RWPE1 (cell line): ENCODE measurements at regions not wholly inside any gene's neighbourhood (a gene's known extent, or its start where the extent isn't known, plus 50 kb on each side); places are given as distances from the start of the nearest gene placed in this dataset.

Experiments used
- CTCF ChIA-PET: fragments of 350-600 bp; sonication (Branson Sonifier 250); formaldehyde crosslinking; extraction: SDS; loops from one replicate; lab custom pipeline; 2021; lab: Yijun Ruan, JAX
- POLR2A ChIA-PET: fragments of 400-600 bp; formaldehyde crosslinking; extraction: SDS; loops from one replicate; lab custom pipeline; 2020; ENCODE audit warnings: antibody characterized with exemption; ENCODE audit not compliant: low non-redundant PET; lab: Yijun Ruan, JAX
- DNase-seq: peaks from one replicate; pipeline ENCODE4 v3.0.0; 2012; ENCODE audit warnings: low spot score
- H3K27ac ChIP-seq: fragments of 450-650 bp; 2 replicates; pipeline ENCODE4 v1.5.1; 2017
- TF ChIP-seq, protein P1 (sequence below): fragments of 450-650 bp; conservative IDR thresholded peaks from 2 replicates; pipeline ENCODE4 v1.5.1; 2017; ENCODE audit warnings: low read depth, mild to moderate bottlenecking

DNA sequence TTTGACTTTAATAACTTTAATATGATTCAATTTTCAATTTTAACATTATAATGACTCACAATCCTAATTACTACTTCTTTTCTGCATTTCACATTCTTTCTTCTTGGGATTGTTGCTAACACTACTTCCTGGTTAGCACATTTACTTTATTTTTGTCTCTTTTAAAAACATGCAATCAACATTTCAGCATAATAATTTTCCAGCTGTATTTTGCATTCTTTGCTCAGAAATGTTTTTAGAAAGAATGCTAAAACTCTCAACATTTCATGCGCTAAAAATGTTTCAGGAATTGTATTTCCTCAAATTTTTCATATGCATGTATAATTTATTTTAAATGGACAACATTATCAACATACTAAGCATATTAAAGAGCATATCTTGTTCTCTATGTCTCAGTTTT is 1302.1 kb upstream of the GJE1 start:
- ChIA-PET POLR2A (no interaction called here), CTCF (no interaction called here)
- DNase-seq = no peak
- TF ChIP-seq, protein P1, sequence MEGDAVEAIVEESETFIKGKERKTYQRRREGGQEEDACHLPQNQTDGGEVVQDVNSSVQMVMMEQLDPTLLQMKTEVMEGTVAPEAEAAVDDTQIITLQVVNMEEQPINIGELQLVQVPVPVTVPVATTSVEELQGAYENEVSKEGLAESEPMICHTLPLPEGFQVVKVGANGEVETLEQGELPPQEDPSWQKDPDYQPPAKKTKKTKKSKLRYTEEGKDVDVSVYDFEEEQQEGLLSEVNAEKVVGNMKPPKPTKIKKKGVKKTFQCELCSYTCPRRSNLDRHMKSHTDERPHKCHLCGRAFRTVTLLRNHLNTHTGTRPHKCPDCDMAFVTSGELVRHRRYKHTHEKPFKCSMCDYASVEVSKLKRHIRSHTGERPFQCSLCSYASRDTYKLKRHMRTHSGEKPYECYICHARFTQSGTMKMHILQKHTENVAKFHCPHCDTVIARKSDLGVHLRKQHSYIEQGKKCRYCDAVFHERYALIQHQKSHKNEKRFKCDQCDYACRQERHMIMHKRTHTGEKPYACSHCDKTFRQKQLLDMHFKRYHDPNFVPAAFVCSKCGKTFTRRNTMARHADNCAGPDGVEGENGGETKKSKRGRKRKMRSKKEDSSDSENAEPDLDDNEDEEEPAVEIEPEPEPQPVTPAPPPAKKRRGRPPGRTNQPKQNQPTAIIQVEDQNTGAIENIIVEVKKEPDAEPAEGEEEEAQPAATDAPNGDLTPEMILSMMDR = no peak
- no peak overlapping the region for H3K27ac ChIP-seq

DNA sequence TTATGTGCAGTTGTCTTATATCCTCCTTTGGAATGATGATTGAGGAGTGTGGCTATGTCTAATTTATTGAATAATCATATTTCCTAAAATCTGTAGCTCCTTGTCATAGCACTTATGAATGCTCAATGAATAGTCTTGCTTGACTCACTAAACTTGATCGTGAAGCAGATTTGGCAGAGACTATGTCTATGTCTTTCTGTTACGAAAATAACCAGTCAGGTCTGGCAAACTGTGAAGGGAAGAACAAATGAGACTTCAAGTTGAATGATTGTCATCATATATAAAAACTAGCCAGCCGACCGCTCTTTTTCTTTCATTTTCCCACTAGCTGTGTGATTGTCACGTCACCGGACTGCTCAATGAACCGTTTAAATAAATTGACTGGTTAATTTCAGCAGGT is 1303.9 kb upstream of the GJE1 start:
- no peak for DNase-seq
- no peak overlapping the region for H3K27ac ChIP-seq
- CTCF ChIA-PET = no interaction called here
- POLR2A ChIA-PET = no interaction called here
- TF ChIP-seq, protein P1 = no peak

DNA sequence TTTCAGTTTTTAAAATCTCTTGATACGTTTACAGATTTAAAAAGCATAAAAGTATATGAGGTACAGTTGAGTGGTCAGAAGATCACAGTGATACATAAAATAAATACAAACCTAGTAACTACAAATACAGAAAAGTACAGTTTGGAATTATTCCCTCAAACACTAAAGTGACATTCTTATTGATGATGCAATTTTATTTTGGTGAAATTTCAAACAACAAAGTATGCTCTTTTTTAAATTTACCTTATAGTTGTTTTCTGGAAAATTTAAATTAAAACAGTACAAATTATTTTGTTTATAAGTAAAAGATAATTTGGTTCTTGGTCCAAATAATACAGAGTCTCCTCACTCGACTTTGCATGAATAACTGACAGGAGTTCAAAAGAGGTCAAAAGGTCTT is 1305.1 kb upstream of the GJE1 start:
- H3K27ac ChIP-seq = no peak overlapping the region
- DNase-seq = no peak
- POLR2A ChIA-PET = no interaction called here
- TF ChIP-seq, protein P1 = no peak
- CTCF ChIA-PET = no interaction called here

DNA sequence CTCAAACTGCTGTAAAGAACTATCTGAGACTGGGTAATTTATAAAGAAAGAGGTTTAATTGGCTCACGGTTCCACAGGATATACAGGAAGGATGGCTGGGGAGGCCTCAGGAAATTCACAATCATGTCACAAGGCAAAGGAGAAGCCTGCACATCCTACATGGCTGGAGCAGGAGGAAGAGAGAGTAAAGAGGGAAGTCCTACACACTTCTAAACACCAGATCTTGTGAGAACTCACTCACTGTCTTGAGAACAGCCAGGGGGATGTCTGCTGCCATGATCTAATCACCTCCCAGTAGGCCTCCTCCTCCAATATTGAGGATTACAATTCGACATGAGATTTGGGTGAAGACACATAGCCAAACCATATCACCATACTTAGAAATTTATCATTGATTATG is 1307.0 kb upstream of the GJE1 start:
- ChIA-PET CTCF (no interaction called here), POLR2A (no interaction called here)
- DNase-seq = no peak
- TF ChIP-seq, protein P1 = no peak
- H3K27ac ChIP-seq = no peak overlapping the region

DNA sequence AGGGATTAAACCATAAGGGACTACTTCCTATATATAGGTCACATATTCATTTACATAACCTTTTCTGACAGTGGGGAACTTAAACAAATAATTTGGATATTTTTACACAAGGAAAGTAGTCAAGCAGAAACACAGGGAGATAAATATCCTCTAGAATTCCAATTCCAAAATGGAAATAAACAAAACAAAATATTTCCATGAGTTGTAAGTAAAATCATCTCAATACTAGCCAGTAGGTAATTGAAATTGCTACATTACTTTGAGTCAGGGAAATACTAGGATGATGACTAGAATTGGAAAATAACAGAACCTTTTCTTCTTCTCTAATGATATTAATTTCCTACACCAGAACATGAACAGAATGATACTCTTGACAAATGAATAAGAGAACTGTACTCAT is 1308.1 kb upstream of the GJE1 start:
- CTCF ChIA-PET = no interaction called here
- no peak for DNase-seq
- POLR2A ChIA-PET = no interaction called here
- H3K27ac ChIP-seq = no peak overlapping the region
- TF ChIP-seq, protein P1 = no peak

DNA sequence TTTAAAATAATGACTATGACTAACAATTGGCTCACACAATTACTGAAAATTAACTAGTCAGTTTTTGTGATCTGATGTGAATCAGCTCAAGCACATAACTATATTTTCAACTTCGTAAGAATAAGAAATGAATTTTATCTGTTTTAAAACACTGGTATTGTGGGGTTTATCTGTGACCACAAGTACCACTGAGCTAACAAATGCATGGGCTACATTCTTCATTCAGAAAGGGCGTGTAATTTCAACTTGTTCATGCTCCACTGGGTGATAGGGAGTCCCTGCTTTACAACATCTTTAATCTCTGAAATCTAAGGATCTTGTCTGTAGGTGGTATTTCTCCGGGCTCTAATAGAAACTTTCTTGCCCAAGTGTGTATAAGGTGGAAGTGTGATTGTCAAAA is 1311.5 kb upstream of the GJE1 start:
- ChIA-PET CTCF (no interaction called here), POLR2A (no interaction called here)
- no peak overlapping the region for H3K27ac ChIP-seq
- TF ChIP-seq, protein P1 = no peak
- DNase-seq = no peak

DNA sequence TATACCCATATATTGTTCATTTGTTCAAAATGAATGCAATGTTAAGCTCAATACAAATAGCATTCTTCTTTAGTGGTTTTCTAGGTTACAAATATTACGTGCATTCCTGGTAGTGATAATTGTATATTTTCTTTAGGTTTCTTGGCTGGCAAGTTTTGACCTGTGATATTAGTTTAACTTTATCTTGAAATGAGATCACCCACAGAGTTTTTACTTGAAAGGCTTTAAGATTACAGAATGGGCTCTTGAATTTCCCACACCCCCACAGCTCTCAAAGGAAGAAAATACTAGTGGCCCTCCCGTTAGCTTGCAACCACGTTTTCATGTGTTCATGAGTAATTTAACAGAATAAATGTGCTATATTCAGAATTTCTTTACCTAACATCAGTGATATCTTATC is 1315.5 kb upstream of the GJE1 start:
- H3K27ac ChIP-seq = no peak overlapping the region
- TF ChIP-seq, protein P1 = no peak
- ChIA-PET CTCF (no interaction called here), POLR2A (no interaction called here)
- DNase-seq = no peak
